Skin epidermis (tissue), 12 donors: ENCODE measurements at regions not wholly inside any gene's neighbourhood (a gene's known extent, or its start where the extent isn't known, plus 50 kb on each side); places are given as distances from the start of the nearest gene placed in this dataset.
"Not testable (repeated sequence)": the region's sequence is repeated elsewhere in the genome, so short reads cannot be mapped to it uniquely, and the experiment has no call there.

Experiments used
- H3K27ac ChIP-seq, 21 experiments: fragments of 200-600 bp; sonication (generic) in 11 of 21; one replicate each; pipeline ENCODE4 v1.5.0; 2020; ENCODE audit warnings: mild to moderate bottlenecking in 3 of 21, inconsistent platforms in 2 of 21, moderate library complexity in 2 of 21
- H3K4me3 ChIP-seq, 7 experiments: fragments of 200-600 bp; sonication (generic) in 2 of 7; one replicate each; pipeline ENCODE4 v1.5.0; 2020; ENCODE audit warnings: inconsistent platforms in 2 of 7, mild to moderate bottlenecking in 2 of 7, moderate library complexity in 1 of 7

GRCh38 chr1:221886311-221886710, 144.4 kb upstream of the DUSP10 start:
- H3K27ac ChIP-seq = no peak overlapping the region
- H3K4me3 ChIP-seq = no peak overlapping the region

GRCh38 chr1:221884821-221885220, 142.9 kb upstream of the DUSP10 start:
- no peak overlapping the region for H3K27ac ChIP-seq
- no peak overlapping the region for H3K4me3 ChIP-seq

- H3K4me3 ChIP-seq = no peak overlapping the region
- no peak overlapping the region for H3K27ac ChIP-seq
These were observed 140.1 kb upstream of the DUSP10 start for GRCh38 chr1:221881805-221882581.

- no peak overlapping the region for H3K4me3 ChIP-seq
- no peak overlapping the region for H3K27ac ChIP-seq
These were observed 138.3 kb upstream of the DUSP10 start for GRCh38 chr1:221880182-221880581.

GRCh38 chr1:221878134-221878533, 136.2 kb upstream of the DUSP10 start:
- Histone ChIP-seq H3K27ac (peak overlapping the region in 1 of 21 experiments; percentile 7), H3K4me3 (no peak overlapping the region)

GRCh38 chr1:221877311-221877710, 135.4 kb upstream of the DUSP10 start:
- no peak overlapping the region for H3K27ac ChIP-seq
- H3K4me3 ChIP-seq = no peak overlapping the region

- H3K4me3 ChIP-seq = no peak overlapping the region
These were observed 133.1 kb upstream of the DUSP10 start for GRCh38 chr1:221875004-221875330.

GRCh38 chr1:221874285-221875003, 132.6 kb upstream of the DUSP10 start:
- H3K4me3 ChIP-seq = no peak overlapping the region
- peak overlapping the region in 15 of 21 experiments; percentile 17 to 80 (median 58) for H3K27ac ChIP-seq

More at GRCh38 chr1:221875004-221875330, 133.1 kb upstream of the DUSP10 start:
- peak overlapping the region in 15 of 21 experiments; percentile 12 to 80 (median 58) for H3K27ac ChIP-seq

- Histone ChIP-seq H3K27ac (peak overlapping the region in 10 of 21 experiments; percentile 8 to 80 (median 42)), H3K4me3 (no peak overlapping the region)
These were observed 131.8 kb upstream of the DUSP10 start for GRCh38 chr1:221873673-221874072.

GRCh38 chr1:221871056-221871455, 129.2 kb upstream of the DUSP10 start:
- no peak overlapping the region for H3K4me3 ChIP-seq

GRCh38 chr1:221869779-221870178, 127.9 kb upstream of the DUSP10 start:
- no peak overlapping the region for H3K4me3 ChIP-seq
- peak overlapping the region in 4 of 21 experiments; percentile 18 to 74 (median 30) for H3K27ac ChIP-seq

More at GRCh38 chr1:221871056-221871455, 129.2 kb upstream of the DUSP10 start:
- H3K27ac ChIP-seq = peak overlapping the region in 1 of 21 experiments; percentile 16

- no peak overlapping the region for H3K4me3 ChIP-seq
These were observed 126.9 kb upstream of the DUSP10 start for GRCh38 chr1:221868593-221869303.

GRCh38 chr1:221867003-221867402, 125.1 kb upstream of the DUSP10 start:
- Histone ChIP-seq H3K27ac (peak overlapping the region in 1 of 21 experiments; percentile 52), H3K4me3 (no peak overlapping the region)

More at GRCh38 chr1:221868593-221869303, 126.9 kb upstream of the DUSP10 start:
- H3K27ac ChIP-seq = peak overlapping the region in 5 of 21 experiments; percentile 18 to 74 (median 28)

- H3K4me3 ChIP-seq = no peak overlapping the region
- peak overlapping the region in 1 of 21 experiments; percentile 37 for H3K27ac ChIP-seq
These were observed 123.9 kb upstream of the DUSP10 start for GRCh38 chr1:221865808-221866207.

GRCh38 chr1:221863635-221864034, 121.7 kb upstream of the DUSP10 start:
- H3K4me3 ChIP-seq = no peak overlapping the region
- no peak overlapping the region for H3K27ac ChIP-seq

GRCh38 chr1:221862971-221863370, 121.1 kb upstream of the DUSP10 start:
- Histone ChIP-seq H3K4me3 (no peak overlapping the region), H3K27ac (no peak overlapping the region)

GRCh38 chr1:221858818-221859611, 117.1 kb upstream of the DUSP10 start:
- peak overlapping the region in 1 of 21 experiments; percentile 15 for H3K27ac ChIP-seq
- no peak overlapping the region for H3K4me3 ChIP-seq

- H3K27ac ChIP-seq, H3K4me3 ChIP-seq: not testable (repeated sequence)
These were observed 115.2 kb upstream of the DUSP10 start for GRCh38 chr1:221857094-221857444.

- no peak overlapping the region for H3K4me3 ChIP-seq
These were observed 114.6 kb upstream of the DUSP10 start for GRCh38 chr1:221856228-221857093.

More at GRCh38 chr1:221856228-221857093, 114.6 kb upstream of the DUSP10 start:
- H3K27ac ChIP-seq = no peak overlapping the region
